Upper lobe of left lung (tissue), 6 donors: ENCODE measurements at regions not wholly inside any gene's neighbourhood (a gene's known extent, or its start where the extent isn't known, plus 50 kb on each side); places are given as distances from the start of the nearest gene placed in this dataset.
A peak's percentile ranks its signal among the peaks of the same experiment; 100 is the strongest.
"Not testable (repeated sequence)": the region's sequence is repeated elsewhere in the genome, so short reads cannot be mapped to it uniquely, and the experiment has no call there.

Experiments used
- ATAC-seq, 2 donors: fragments of 200-7000 bp; cut with Tn5 transposase; one replicate each; pipeline ENCODE4 v1.9.1; 2022; ENCODE audit warnings: mild to moderate bottlenecking in 2 of 2, moderate library complexity in 2 of 2; ENCODE audit not compliant: low FRiP score in 2 of 2
- DNase-seq, 2 donors: peaks; one replicate each; pipeline ENCODE4 v3.0.0-alpha.2; 2019 to 2020
- H3K27ac ChIP-seq, 4 donors: fragments of 200-600 bp; sonication (generic); one replicate each; pipeline ENCODE4 v1.5.1; 2016 to 2019
- H3K27me3 ChIP-seq, 4 donors: fragments of 200-600 bp; sonication (generic); one replicate each; pipeline ENCODE4 v1.5.1; 2017 to 2019
- H3K36me3 ChIP-seq, 4 donors: fragments of 200-600 bp; sonication (generic); one replicate each; pipeline ENCODE4 v1.5.1; 2016 to 2019
- H3K4me1 ChIP-seq, 4 donors: fragments of 200-600 bp; sonication (generic); one replicate each; pipeline ENCODE4 v1.5.1; 2018 to 2019
- H3K4me3 ChIP-seq, 4 donors: fragments of 200-600 bp; sonication (generic); one replicate each; pipeline ENCODE4 v1.5.1; 2017 to 2019; ENCODE audit warnings: mild to moderate bottlenecking in 2 of 4, moderate library complexity in 1 of 4
- H3K9me3 ChIP-seq, 4 donors: fragments of 200-600 bp; sonication (generic); one replicate each; pipeline ENCODE4 v1.5.1; 2018 to 2019
- CTCF ChIP-seq, 6 experiments: fragments of 450-650 bp in 4 of 6; fragments of 200-600 bp in 2 of 6; sonication (generic) in 2 of 6; IDR thresholded peaks; one replicate each; pipeline ENCODE4 v1.5.1; 2016 to 2019; ENCODE audit warnings: antibody characterized with exemption in 6 of 6
- EP300 ChIP-seq, 4 donors: sonication (generic); formaldehyde crosslinking; IDR thresholded peaks; one replicate each; pipeline ENCODE4 v1.5.1; 2017; ENCODE audit warnings: antibody characterized with exemption in 4 of 4, control low read depth in 2 of 4
- POLR2A ChIP-seq, 4 donors: fragments of 450-650 bp; IDR thresholded peaks; one replicate each; pipeline ENCODE4 v1.5.1; 2016 to 2017; ENCODE audit warnings: antibody characterized with exemption in 4 of 4, mild to moderate bottlenecking in 2 of 4
- POLR2AphosphoS5 ChIP-seq, 2 donors: sonication (generic); formaldehyde crosslinking; IDR thresholded peaks; one replicate each; pipeline ENCODE4 v1.5.1; 2017; ENCODE audit warnings: antibody characterized with exemption in 2 of 2
- WGBS, 2 donors: methylation state at CpG; one replicate each; pipeline ENCODE4 v1.1.5; 2017 to 2018; 5-methylcytosine and 5-hydroxymethylcytosine counted together
- donor health status: DM: no; HTN: no; CAD: no; lungs with moderate emphysema.
- donor health status: DM: no; HTN: yes; CAD: no; lungs with severe emphysema.

- no peak for TF ChIP-seq POLR2A (IDR thresholded peaks at IDR 0.05)
- no peak for TF ChIP-seq EP300 (IDR thresholded peaks at IDR 0.05)
- no peak for TF ChIP-seq POLR2AphosphoS5 (IDR thresholded peaks at IDR 0.05)
- no peak for TF ChIP-seq CTCF (IDR thresholded peaks at IDR 0.05)
- no peak overlapping the region for H3K27ac ChIP-seq
- DNase-seq (no peak), ATAC-seq (no peak)
- H3K4me1 ChIP-seq, result no peaks in the 10 kb centered on the region
- H3K4me3 ChIP-seq, result no peak overlapping the region
- no peaks in the 10 kb centered on the region for H3K36me3 ChIP-seq
- H3K27me3 ChIP-seq, result no peaks in the 10 kb centered on the region
- peaks cover 0 to 3% (median 0%) of the 10 kb centered on the region in 4 donors for H3K9me3 ChIP-seq
- 54 to 60% methylated on average over 1 of the region's 1 CpG for WGBS, 2 donors
These were observed 1617.6 kb downstream of the KHDRBS2 start for GRCh38 chr6:60668428-60668827.

GRCh38 chr6:60663199-60663598, 1622.8 kb downstream of the KHDRBS2 start:
- not testable (repeated sequence) for ATAC-seq, H3K27ac ChIP-seq, H3K27me3 ChIP-seq, H3K36me3 ChIP-seq, H3K4me1 ChIP-seq, H3K4me3 ChIP-seq
- H3K9me3 ChIP-seq, result peaks cover 0 to 15% (median 2%) of the 10 kb centered on the region in 4 donors
- DNase-seq, result peak in 1 of 2 donors; percentile 12
- 68 to 83% methylated on average over 3 to 5 of the region's 5 CpGs for WGBS, 2 donors

- Histone ChIP-seq H3K36me3 (no peaks in the 10 kb centered on the region), H3K4me3 (no peak overlapping the region), H3K27me3 (no peaks in the 10 kb centered on the region), H3K4me1 (no peaks in the 10 kb centered on the region), H3K9me3 (peaks cover 0 to 5% (median 0%) of the 10 kb centered on the region in 4 donors), H3K27ac (no peak overlapping the region)
- ATAC-seq, result no peak
- no peak for TF ChIP-seq POLR2A (IDR thresholded peaks at IDR 0.05)
- TF ChIP-seq POLR2AphosphoS5 (IDR thresholded peaks at IDR 0.05), result no peak
- TF ChIP-seq CTCF (IDR thresholded peaks at IDR 0.05), result no peak
- TF ChIP-seq EP300 (IDR thresholded peaks at IDR 0.05), result no peak
- no peak for DNase-seq
- WGBS, 2 donors, result 88 to 100% methylated on average over 1 of the region's 1 CpG
These were observed 1642.2 kb downstream of the KHDRBS2 start for GRCh38 chr6:60643870-60644269.

- DNase-seq, H3K9me3 ChIP-seq, H3K27ac ChIP-seq, H3K36me3 ChIP-seq, H3K4me1 ChIP-seq, ATAC-seq, H3K27me3 ChIP-seq, H3K4me3 ChIP-seq: not testable (repeated sequence)
These were observed 1646.8 kb downstream of the KHDRBS2 start for GRCh38 chr6:60639185-60639584.
